DMS153 treated with DMSO at 0.1 percent for 48 hours (cell line): ENCODE measurements at regions not wholly inside any gene's neighbourhood (a gene's known extent, or its start where the extent isn't known, plus 50 kb on each side); places are given as distances from the start of the nearest gene placed in this dataset.

Experiments used
- DNase-seq: peaks from one replicate; lab custom pipeline; 2025; ENCODE audit not compliant: unreplicated experiment; lab: John Stamatoyannopoulos, UW

DNA sequence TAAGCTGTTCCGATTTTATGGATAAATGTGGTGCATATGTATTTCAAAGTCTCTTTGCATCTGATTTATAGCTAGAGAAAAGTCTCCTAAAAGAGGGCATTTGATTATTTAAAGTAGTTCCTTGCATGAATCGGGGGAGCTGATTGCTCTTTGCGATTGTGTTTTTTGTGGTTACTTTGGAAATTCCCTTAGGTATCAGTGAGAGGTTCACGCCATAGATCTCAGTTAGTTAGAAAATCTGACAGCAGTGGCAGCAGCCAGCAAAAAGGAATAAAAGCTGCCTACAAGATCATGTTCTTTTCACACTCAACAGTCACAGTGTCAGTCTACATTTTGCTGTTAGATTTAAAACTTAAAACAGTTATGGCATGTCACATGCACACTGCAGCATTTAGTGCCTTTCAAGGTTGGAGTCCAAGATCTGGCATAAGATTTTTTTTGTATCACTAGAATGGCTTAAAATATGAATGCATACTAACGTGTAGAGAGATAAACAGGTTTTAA is 436.5 kb upstream of the PCDH20 start:
- no peak for DNase-seq

DNA sequence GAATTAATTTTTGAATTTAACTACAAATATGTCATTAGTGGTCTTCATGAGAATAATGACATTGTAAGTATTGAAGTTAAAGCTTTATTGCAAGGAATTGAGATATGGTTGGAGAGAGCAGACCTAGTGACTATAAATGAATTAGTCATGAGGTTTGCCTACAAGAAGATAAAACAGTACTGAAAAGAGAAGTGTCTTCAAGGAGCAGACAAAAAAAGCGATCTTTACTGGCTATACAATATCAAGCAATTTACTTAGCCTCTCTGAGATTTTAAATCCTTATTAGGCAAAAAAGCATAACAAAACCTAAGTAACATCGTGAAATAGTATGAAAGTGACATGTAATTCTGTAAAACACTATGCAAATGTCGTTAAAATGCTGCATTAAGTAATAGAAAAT is 435.1 kb upstream of the PCDH20 start:
- DNase-seq, result no peak

DNA sequence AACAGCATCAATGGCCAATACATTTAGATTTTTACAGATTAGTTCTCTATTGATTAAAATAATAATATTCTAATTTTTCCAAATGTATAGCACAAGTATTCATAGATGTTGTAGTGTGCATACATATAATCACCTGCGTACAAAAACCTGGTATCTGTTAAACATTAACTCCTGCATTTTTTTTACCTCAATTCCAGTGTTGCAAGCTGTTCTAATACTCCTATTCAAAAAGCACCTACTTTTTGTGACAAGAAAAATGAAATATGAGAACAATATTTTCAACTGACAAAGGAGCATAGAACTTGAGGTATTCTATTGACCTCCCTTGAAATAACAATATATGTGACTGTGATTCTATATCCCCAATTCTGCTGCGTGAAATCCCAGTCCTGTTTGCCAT is 422.9 kb upstream of the PCDH20 start:
- DNase-seq, result no peak

DNA sequence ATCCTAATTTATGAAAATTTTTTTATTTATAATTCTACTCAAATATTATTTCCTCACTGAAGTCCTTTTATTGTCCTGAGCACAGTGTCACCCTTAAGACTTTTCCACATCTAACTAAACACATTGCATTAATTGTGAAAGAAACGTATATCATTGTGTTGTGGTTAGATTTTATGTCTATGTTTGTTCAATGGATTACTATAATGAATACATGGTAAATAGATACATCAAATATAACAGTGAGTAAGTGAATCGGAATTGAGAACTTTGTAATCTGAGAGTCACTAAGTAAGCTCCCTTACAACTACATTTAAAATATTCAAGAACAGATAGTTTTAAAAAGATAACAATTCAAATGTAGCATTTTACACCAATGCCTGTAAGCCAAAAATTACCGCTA is 417.6 kb upstream of the PCDH20 start:
- no peak for DNase-seq

DNA sequence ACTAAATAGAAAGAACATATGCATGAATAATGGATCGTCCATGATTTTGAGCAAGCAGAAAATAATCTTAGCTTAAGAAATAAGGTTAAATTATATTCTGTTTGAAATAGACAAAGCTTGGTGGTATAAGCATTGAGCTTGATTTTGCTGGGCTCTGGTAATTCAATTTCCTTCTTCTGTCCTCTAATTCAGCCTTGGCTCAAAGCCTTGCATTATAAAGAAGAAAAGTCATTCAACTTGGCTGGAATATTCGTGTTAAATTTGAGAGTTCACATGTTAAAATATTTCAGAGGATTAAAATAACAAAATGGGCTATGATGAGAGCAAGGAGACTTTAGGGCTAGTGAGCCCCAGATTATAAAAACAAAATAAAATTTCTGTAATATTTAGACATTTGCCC is 415.4 kb upstream of the PCDH20 start:
- DNase-seq, result no peak

DNA sequence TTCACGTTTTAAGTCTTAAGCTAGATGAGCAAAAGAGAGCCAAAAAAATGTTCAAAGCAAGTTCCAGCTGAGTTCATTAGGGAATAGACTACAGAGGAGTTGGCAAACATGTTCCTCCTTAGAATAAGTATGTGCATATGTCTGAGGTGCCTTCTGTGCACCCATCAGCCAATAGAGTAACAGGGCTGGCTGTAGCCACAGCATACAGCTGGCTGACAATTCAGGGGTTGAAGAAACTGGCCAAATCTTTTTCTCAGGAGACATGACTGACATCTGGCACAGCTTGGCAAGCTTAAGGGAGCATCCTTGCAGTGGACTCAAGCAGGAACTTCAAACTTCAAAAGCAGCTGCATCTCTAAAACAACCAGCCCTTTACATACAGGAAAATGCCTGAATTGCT is 414.8 kb upstream of the PCDH20 start:
- no peak for DNase-seq

DNA sequence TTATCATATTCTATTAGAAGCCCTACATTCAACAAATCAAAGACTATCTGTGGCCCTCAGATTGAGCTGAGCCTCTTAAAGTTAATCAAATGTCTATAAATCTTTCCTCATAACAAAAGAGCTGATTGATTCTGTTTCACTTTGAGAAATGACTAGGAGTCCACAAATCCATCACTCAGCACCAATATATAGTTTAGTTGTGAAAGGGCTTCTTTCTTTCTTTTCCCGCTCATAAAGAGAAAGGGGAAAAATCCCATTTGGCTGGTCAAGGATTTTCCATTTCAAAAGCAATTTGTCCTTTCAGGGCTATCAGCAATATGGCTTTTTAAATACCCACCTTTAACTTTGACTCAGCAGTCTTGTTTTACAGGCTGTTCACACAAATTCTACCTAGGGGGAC is 408.5 kb upstream of the PCDH20 start:
- DNase-seq, result no peak

DNA sequence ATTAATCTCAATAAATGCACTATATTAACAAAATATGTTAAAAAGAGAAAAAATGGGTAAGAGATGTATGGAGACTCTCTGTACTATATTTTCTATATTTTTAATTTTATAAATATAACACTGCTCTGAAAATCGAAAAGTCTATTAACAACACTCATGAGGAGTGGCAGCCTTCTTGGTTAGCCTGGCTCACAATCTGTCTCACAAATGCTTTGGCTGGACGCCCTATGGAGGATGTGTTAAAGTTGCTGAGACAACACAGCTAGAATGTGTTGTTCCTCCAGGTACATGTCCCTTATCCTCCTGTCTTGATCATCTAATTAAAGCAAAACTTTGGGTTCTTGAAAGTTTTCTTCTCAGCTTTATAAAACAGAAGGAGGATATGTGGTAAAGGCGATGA is 396.6 kb upstream of the PCDH20 start:
- DNase-seq, result no peak

DNA sequence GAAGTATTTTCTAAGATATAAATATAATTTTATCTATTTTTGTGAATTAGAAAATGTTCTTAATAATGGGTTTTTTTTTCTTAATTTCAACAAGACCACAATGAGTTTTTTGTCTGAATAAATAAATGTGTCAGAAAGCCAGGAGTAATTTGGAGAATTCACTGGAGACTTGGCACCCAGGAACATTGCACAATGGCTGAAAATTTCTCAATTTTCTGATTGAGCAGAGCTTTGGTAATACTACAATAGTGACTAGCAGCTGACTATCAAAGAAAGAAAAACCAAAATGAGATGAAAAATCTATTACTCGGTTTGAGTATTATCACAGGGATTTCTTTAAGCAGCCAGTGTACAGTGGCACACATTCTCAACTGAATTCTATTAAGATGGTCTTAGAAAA is 394.4 kb upstream of the PCDH20 start:
- no peak for DNase-seq

DNA sequence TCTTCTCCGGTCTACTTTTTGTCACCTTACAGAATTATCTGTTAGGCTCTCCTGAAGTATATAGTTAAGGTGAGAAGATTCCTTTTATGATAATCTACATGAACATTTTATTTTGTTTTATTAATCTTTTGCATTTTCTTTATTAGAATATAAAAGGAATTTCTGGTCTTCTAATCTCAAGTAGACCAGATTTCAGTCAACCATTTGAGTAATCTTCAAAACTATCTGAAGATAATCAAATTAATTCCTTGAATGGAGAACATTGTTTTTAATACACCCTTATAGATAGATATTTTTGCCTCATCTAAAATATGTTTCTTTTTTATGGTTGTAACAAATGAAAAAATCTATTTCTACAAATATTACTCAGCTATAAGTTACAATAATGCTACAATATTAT is 381.7 kb upstream of the PCDH20 start:
- DNase-seq, result no peak

DNA sequence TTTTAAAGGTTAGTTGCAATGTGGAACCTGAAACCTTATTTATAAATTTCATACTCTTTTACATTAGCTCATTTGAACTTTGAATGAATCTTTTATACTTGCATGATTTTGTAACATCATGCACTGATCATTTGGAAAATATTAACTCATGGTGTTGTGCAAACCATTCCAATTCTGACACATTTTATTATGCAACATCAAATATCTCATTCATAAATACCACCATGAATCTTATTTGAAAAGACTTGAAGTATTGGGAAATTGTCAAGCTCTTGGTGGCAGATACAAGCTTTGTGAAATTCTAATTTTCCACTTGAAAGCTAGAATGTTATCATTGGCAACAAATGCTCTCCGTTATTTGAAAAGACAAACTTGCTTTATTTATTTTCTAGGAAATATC is 379.9 kb upstream of the PCDH20 start:
- DNase-seq, result no peak

DNA sequence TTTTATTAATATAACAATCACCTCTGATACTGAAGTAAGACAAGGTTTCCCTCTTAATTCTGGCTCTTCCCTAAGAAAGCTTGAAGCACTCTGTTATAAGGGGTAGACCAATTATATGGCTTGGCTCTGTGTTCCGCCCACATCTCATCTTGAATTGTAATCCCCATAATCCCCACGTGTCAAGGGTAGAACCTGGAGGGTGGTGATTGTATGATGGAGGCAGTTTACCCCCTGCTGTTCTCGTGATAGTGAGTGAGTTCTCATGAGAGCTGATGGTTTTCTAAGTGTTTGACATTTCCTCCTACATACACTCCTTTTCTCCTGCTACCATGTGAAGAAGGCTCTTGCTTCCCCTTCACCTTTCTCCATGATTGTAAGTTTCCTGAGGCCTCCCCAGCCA is 363.8 kb upstream of the PCDH20 start:
- no peak for DNase-seq

DNA sequence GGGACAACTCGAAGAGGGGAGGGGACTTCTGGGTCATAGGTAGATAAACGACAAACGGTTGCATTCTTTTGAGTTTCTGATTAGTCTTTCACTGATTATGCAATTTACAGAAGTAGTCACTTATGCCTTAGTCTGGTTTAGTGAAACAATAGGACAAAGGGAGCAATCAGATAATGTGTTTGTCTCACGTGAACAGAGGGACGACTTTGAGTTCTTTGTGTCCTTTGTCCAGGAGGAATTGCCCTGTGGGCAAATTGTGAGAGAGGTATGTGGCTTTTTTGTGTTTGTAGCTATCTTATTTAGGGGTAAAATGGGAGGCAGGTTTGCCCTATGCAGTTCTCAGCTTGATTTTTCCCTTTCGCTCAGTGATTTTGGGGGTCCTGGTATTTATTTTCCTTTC is 362.9 kb upstream of the PCDH20 start:
- DNase-seq, result no peak

DNA sequence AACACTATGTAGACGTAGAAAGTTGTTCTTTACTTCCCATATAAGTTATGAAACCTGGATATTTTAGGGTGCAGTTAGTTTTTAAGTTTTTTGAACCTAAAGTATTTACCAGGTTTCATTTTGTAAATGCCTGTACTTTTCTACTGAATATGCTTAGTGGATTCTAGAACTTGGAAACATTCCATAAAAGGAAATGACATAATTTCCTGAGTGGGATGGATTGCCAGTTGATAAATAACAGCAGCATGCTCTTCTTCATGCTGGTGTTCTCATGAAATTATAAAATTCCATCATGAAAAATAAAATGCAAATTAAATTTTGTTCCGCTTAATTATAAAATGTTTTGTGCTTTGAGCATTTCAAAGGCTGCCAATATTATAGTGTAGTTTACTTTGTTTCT is 362.2 kb upstream of the PCDH20 start:
- DNase-seq, result no peak

DNA sequence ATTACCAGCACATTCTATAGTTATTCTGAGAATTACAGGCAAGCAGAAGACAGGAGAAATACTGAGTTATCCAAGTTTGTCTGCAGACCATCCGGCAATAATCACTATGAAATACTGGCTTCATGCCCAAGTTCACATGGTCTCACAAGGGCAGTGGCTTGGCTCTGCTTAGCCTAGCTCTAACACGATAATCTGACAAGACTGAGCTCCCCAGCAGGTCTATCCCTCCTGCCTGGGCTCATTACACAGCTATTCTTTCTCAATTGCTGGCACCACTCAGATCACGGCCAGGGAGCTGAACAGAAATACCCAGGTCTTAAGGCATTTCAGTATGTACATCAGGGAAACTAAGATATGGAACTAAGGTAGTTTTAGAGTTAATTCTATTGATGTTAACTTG is 361.6 kb upstream of the PCDH20 start:
- no peak for DNase-seq

DNA sequence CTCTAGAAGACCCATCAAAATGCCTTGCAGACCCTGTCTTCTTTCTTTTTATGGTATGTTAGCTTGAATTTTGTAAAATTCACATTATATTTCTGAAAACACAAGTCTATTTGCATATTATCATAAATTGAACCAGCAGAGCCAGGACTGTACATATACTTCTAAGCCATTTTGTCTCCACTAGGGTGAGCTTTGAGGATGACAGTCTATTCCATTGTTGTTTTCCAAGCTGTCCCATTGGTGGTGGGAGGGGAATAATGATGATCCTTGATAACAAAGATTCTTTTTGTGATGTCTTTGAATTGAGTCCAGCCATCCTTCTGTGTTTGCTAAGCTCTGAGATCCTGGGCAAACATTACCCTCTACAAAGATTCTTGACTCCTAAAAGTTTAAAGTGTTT is 359.3 kb upstream of the PCDH20 start:
- DNase-seq, result no peak

DNA sequence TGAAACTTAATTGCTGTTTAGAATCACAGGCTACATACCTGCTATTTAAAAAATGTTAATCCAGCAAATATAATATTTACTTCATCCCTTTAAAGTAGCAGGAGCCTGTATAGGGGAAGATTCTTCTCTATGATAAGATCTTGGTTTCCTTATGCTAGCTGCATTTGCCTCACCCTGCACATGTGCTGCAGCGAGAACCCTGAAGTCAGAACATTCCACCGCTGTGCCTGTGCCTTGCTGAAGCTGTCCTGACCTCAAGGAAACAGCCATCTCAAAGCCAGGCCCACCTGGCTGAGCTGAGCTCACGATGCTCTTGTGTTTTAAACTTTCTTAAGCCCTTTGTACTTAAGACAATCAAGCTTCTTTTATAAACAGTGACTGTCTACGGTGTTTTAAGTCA is 355.0 kb upstream of the PCDH20 start:
- no peak for DNase-seq

DNA sequence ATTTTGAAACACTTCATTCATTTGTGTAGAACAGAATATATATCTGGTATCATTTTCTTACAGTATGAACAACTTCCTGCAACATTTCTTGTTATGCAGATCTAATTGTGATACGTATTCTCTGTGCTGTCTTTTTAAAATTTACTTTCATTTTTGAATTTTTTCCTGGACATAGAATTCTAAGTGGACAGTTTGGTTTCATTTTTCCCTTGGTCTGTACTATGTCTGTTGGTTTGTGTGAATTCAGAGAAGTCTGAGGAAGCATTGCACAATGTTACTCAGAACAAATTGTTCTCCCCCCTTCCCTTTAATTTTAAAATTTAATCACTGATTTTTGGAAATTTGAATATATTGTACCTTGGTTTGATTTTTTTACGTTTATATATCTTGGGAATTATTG is 352.5 kb upstream of the PCDH20 start:
- no peak for DNase-seq

DNA sequence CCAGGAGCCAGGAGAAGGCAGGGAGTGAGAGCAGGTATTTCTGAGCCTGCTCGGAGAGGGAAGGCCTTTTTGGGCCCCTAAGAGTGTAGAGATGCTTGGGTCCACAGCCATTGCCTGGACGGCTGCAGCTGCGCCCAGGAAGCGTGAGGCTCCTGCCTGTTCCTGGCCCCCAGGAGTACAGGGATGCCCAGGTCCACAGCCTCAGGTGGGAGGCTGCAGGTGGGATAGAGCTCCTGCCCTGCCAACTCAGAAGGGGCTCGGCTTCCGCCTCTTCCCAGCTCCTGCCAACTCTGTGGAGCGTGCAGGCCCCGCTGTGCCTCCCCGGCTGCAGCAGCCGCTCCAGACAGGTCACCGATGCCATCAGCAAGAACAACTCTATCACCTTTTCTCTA is 351.0 kb upstream of the PCDH20 start:
- no peak for DNase-seq

DNA sequence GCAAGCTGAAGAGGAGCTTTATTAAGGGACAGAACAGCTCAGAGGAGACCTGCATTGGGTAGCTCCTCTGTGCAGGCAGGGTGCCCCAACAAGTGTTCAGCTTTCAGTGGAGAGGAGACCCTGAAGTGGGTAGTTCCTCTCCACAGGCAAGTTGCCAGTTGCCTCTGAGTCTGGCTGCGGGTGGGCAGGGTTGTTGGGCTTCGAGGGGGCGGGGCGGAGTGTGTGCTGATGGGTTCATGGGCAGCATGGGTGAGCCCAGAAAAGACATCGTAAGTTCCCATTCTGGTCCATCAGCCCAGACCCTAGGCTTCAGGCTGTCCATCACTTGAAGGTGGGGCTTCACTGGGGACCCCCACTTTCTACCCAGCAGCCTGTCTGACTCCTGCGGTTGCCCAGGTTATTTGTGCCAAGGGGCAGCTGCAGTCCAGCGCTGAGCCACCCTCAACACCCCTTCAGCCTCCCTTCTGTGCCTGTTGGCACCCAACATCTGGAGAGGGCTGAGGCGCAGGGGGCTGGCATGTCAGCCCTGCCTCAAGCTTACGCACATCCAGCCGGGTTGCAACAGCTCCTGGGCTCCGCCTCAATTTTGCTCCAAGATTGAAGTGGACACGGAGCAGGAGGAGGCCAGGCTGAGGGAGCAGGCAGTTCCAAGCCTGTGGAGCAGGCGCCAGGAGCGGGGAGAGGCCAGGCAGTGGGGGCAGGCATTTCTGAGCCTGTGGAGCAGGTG is 350.5 kb upstream of the PCDH20 start:
- DNase-seq, result no peak

DNA sequence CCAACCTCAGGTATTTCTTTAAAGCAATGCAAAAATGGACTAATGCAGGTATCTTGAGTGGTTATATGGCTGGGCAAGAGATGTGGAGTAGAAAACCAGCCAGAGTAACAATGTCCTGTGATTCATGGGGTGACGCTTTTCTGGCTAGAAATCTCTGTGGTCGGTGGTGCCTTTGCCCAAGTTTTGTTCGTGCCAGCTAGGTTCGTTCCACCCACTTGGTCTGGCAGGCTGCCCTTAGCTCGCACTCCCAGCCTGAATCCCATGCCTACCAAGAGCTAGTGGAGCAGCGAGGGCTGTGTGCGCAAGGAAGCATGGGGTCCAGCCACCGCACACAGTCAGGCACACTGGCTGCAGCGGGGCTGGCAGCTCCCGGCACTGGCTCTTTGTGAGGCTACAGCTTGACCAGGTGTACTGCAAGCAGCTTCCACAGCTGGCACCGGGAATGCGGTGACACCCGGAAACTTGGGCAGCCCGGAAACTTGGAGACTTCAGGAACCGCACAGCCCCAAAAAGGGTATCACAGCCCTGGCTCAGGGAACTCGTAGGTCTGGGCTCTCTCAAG is 349.6 kb upstream of the PCDH20 start:
- DNase-seq, result no peak

DNA sequence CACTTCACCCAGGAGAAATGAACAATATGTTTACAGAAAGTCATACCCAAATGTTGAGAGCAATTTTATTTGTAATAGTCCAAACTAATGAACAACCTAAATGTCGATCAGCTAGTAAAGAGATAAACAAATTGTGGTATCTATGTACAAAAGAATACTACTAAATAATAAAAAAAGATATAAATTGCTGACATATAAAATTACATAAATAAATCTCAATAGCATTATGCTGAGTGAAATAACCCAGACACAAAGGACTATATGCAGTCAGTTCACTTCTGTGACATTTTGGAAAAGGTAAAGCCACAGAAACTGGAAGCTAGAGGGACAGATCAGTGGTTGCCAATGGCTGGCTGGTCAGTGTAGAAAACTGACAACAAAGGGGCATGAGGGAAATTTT is 346.0 kb upstream of the PCDH20 start:
- DNase-seq, result no peak

DNA sequence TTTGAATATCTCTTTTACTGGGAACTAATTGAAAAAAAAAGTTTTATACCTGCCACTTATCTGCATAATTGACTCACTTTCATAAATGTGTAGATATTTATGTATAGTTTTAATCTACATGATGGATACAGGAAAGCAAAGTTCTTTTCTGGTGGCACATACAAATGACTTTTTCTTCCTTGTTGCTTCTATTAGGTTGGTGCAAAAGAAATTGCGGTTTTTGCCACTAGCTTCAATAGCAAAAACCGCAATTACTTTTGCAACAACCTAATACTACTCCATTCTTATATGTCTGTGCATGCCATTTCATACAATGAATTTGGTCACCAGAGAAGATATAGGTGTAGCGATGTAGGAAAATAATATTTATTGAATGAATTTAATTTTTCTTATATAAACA is 344.5 kb upstream of the PCDH20 start:
- DNase-seq, result no peak
